ENCODE measurements at regions not wholly inside any gene's neighbourhood (a gene's known extent, or its start where the extent isn't known, plus 50 kb on each side); places are given as distances from the start of the nearest gene placed in this dataset.

DNA sequence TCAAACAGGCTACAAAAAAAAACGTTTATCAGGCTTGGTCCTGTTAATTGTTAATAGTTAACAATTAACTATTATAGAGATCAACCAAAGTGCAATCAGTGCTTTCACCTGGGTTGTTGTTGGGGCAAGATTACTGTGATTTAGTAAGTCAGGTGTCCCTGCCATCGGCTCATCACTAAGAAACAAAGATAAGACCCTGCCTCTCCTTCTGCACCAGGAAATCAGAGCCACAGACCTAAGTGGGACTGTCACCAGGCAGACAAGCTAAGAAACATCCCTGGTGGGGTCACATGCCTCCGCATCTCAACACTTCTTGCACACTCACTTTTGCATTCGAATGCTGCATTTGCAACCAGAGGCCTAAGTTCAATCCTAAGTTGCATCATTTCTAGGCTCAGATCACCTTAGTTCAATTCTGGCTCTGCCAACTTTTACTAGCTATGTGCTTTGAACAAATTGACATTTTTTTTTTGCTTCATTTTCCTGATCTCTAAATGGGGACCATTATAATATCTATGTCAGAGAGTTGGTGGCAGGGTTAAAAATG, 298.9 kb upstream of the B3GAT1 start:
- no peak for TF ChIP-seq CBX3 (IDR thresholded peaks at IDR 0.05; ENCODE audit: borderline replicate concordance in 1 of 2, low read length in 2 of 2)
- TF ChIP-seq NFYB (IDR thresholded peaks at IDR 0.05; ENCODE audit: extremely low read depth, insufficient read length), result no peak
- no peak for TF ChIP-seq NFE2 (IDR thresholded peaks at IDR 0.05; ENCODE audit: low read depth)
- no peak for TF ChIP-seq TEAD2 (tag; IDR thresholded peaks at IDR 0.05)
- TF ChIP-seq, protein P1, sequence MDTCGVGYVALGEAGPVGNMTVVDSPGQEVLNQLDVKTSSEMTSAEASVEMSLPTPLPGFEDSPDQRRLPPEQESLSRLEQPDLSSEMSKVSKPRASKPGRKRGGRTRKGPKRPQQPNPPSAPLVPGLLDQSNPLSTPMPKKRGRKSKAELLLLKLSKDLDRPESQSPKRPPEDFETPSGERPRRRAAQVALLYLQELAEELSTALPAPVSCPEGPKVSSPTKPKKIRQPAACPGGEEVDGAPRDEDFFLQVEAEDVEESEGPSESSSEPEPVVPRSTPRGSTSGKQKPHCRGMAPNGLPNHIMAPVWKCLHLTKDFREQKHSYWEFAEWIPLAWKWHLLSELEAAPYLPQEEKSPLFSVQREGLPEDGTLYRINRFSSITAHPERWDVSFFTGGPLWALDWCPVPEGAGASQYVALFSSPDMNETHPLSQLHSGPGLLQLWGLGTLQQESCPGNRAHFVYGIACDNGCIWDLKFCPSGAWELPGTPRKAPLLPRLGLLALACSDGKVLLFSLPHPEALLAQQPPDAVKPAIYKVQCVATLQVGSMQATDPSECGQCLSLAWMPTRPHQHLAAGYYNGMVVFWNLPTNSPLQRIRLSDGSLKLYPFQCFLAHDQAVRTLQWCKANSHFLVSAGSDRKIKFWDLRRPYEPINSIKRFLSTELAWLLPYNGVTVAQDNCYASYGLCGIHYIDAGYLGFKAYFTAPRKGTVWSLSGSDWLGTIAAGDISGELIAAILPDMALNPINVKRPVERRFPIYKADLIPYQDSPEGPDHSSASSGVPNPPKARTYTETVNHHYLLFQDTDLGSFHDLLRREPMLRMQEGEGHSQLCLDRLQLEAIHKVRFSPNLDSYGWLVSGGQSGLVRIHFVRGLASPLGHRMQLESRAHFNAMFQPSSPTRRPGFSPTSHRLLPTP (IDR thresholded peaks at IDR 0.05; ENCODE audit: borderline replicate concordance, extremely low read depth, insufficient read length), result no peak
- TF ChIP-seq, protein P2, sequence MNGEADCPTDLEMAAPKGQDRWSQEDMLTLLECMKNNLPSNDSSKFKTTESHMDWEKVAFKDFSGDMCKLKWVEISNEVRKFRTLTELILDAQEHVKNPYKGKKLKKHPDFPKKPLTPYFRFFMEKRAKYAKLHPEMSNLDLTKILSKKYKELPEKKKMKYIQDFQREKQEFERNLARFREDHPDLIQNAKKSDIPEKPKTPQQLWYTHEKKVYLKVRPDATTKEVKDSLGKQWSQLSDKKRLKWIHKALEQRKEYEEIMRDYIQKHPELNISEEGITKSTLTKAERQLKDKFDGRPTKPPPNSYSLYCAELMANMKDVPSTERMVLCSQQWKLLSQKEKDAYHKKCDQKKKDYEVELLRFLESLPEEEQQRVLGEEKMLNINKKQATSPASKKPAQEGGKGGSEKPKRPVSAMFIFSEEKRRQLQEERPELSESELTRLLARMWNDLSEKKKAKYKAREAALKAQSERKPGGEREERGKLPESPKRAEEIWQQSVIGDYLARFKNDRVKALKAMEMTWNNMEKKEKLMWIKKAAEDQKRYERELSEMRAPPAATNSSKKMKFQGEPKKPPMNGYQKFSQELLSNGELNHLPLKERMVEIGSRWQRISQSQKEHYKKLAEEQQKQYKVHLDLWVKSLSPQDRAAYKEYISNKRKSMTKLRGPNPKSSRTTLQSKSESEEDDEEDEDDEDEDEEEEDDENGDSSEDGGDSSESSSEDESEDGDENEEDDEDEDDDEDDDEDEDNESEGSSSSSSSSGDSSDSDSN (IDR thresholded peaks at IDR 0.05; ENCODE audit: borderline replicate concordance in 1 of 2, low read depth in 2 of 2, low read length in 2 of 2), result no peak
- TF ChIP-seq ZNF76 (CRISPR knock-in tag; IDR thresholded peaks at IDR 0.05; ENCODE audit: borderline replicate concordance), result no peak
- TF ChIP-seq, protein P3, sequence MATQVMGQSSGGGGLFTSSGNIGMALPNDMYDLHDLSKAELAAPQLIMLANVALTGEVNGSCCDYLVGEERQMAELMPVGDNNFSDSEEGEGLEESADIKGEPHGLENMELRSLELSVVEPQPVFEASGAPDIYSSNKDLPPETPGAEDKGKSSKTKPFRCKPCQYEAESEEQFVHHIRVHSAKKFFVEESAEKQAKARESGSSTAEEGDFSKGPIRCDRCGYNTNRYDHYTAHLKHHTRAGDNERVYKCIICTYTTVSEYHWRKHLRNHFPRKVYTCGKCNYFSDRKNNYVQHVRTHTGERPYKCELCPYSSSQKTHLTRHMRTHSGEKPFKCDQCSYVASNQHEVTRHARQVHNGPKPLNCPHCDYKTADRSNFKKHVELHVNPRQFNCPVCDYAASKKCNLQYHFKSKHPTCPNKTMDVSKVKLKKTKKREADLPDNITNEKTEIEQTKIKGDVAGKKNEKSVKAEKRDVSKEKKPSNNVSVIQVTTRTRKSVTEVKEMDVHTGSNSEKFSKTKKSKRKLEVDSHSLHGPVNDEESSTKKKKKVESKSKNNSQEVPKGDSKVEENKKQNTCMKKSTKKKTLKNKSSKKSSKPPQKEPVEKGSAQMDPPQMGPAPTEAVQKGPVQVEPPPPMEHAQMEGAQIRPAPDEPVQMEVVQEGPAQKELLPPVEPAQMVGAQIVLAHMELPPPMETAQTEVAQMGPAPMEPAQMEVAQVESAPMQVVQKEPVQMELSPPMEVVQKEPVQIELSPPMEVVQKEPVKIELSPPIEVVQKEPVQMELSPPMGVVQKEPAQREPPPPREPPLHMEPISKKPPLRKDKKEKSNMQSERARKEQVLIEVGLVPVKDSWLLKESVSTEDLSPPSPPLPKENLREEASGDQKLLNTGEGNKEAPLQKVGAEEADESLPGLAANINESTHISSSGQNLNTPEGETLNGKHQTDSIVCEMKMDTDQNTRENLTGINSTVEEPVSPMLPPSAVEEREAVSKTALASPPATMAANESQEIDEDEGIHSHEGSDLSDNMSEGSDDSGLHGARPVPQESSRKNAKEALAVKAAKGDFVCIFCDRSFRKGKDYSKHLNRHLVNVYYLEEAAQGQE (IDR thresholded peaks at IDR 0.05; ENCODE audit: borderline replicate concordance), result no peak
- TF ChIP-seq, protein P3 (CRISPR knock-in tag; IDR thresholded peaks at IDR 0.05; ENCODE audit: low read depth), result no peak
- TF ChIP-seq, protein P4, sequence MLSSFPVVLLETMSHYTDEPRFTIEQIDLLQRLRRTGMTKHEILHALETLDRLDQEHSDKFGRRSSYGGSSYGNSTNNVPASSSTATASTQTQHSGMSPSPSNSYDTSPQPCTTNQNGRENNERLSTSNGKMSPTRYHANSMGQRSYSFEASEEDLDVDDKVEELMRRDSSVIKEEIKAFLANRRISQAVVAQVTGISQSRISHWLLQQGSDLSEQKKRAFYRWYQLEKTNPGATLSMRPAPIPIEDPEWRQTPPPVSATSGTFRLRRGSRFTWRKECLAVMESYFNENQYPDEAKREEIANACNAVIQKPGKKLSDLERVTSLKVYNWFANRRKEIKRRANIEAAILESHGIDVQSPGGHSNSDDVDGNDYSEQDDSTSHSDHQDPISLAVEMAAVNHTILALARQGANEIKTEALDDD (IDR thresholded peaks at IDR 0.05), result no peak
